ENCODE measurements at regions not wholly inside any gene's neighbourhood (a gene's known extent, or its start where the extent isn't known, plus 50 kb on each side); places are given as distances from the start of the nearest gene placed in this dataset.

- TF ChIP-seq POLR2A (IDR thresholded peaks at IDR 0.05) (no peak), EP300 (IDR thresholded peaks at IDR 0.05) (no peak), CTCF (IDR thresholded peaks at IDR 0.05) (no peak), POLR2AphosphoS5 (IDR thresholded peaks at IDR 0.05) (no peak)
Measured at GRCh38 chr5:85549836-85550599, 1067.7 kb upstream of the COX7C start.

Measured in stomach (tissue), 4 donors.